GM11168 (cell line): ENCODE measurements at regions not wholly inside any gene's neighbourhood (a gene's known extent, or its start where the extent isn't known, plus 50 kb on each side); places are given as distances from the start of the nearest gene placed in this dataset.
"Not testable (repeated sequence)": the region's sequence is repeated elsewhere in the genome, so short reads cannot be mapped to it uniquely, and the experiment has no call there.

Experiments
- in situ Hi-C: fragments of 300-500 bp; cut with MboI; formaldehyde crosslinking; loops from one replicate; pipeline ENCODE4 v1.12.0; 2022; ENCODE audit warnings: low sequenced_read_pairs; ENCODE audit not compliant: unreplicated experiment

- in situ Hi-C loops, result no loop called here
Observed at GRCh38 chr5:147072622-147073021, 162.2 kb upstream of the STK32A start.

- in situ Hi-C loops, result no loop called here
Observed at GRCh38 chr5:147073098-147073497, 161.7 kb upstream of the STK32A start.

- in situ Hi-C loops, result no loop called here
Observed at GRCh38 chr5:147075187-147075586, 159.6 kb upstream of the STK32A start.

GRCh38 chr5:147080391-147080790 lies 154.4 kb upstream of the STK32A start:
- in situ Hi-C loops, result no loop called here

DNA sequence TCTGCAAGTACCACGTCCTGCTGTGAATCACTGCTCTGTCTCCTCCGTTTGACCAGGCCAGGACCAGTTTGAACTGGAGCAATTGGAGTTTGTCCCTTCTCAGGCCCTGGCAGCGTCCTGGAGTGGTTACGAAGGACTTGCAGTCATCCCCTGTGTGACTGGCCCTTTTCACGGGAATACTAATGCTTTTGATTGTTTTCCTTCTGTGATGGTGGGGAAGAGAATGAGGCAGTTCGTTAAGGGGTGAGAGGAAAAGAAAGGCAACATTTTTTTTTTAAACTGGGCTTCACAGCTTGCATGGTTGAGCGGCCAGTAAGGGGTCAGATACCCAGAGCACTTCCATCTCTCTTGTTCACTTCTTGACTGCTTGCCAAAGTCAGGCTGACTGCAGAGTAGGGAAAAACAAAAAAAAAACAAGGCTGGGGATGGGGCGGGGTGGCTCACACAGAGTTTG lies 153.5 kb upstream of the STK32A start:
- in situ Hi-C loops, result no loop called here

DNA sequence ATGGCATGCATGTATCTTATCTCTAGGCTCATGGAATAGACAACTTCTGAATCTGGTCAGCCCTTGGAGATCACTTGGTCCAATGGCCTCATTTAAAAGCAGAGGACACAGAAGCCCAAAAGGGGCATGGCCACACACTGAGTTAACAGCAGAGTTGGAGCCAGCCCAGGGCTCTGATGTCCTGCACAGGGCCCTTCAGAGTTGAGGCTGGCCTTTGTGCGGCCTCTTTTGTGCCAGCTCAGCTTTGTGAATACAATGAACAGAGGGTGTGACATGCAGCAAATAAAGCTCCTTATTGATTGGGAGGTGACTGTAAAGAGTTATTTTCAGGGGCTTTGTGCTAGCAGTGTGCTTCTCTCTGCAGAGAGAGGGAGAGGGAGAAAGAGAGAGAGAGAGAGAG lies 150.1 kb upstream of the STK32A start:
- in situ Hi-C loops, result no loop called here

DNA sequence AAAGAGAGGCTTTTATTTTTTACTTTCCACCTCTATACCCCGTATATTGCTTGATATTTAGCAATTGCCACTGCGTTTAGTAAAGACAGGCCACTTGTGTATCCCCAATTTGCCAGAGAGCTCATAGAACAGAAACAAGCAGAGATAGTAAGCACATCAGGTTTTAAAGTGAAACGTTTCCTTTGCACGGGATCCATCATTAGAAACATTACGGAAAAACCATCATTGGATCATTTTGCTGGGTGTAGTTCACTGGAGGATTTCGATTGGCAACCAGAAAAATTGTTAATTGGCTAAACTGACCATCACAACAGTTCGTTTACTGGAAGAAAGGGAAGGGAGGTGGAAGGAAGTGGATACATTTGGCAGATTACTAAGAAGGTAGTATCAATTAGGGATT lies 149.4 kb upstream of the STK32A start:
- in situ Hi-C loops, result no loop called here

- in situ Hi-C loops, result no loop called here
Observed at GRCh38 chr5:147092044-147092443, 142.8 kb upstream of the STK32A start.

DNA sequence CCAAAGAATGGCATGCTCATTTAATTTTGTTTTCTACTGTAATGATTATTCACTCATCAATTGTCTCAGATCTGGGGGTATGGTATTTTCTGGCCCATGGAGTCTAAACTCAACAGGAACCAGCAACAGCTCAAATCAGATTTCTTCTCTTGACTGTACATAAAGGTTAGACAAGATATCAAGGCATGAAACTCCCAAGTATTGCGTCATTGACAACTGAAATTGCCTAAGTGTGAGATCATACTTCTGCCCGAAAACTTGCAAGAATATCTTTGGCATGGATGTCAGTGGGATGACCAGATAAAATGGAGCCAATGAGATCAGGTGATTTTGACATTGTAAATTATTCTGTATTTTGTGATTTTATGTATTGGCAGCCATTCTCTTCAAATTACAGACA lies 141.7 kb upstream of the STK32A start:
- in situ Hi-C loops, result no loop called here

GRCh38 chr5:147095740-147096139 lies 139.1 kb upstream of the STK32A start:
- in situ Hi-C loops, result no loop called here

GRCh38 chr5:147098233-147098790 lies 136.5 kb upstream of the STK32A start:
- in situ Hi-C loops, result no loop called here

- in situ Hi-C loops, result no loop called here
Observed at GRCh38 chr5:147101659-147102369, 133.0 kb upstream of the STK32A start.

GRCh38 chr5:147112899-147113298 lies 121.9 kb upstream of the STK32A start:
- in situ Hi-C loops, result no loop called here

- in situ Hi-C loops, result no loop called here
Observed at GRCh38 chr5:147113967-147114366, 120.9 kb upstream of the STK32A start.

GRCh38 chr5:147139759-147140158 lies 95.1 kb upstream of the STK32A start:
- in situ Hi-C loops, result not testable (repeated sequence)

DNA sequence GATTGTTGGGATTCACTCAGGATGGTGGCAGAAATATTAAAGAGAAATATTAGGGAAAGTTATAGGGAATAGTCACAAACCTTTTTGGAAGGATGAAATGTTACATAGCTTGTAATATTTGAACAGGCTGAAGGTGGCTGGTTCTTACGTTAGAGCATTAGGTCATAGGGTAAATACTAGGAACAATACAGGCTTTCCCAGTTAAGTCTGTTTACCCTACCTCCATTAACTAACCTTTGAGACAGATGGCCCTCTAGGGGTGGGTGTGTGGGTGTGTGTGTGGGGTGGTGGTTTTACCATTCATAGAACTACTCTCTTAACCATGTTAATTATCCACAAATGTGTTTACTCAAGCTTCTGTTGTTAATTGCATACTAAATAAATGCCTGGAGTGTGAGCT lies 94.3 kb upstream of the STK32A start:
- in situ Hi-C loops, result no loop called here

DNA sequence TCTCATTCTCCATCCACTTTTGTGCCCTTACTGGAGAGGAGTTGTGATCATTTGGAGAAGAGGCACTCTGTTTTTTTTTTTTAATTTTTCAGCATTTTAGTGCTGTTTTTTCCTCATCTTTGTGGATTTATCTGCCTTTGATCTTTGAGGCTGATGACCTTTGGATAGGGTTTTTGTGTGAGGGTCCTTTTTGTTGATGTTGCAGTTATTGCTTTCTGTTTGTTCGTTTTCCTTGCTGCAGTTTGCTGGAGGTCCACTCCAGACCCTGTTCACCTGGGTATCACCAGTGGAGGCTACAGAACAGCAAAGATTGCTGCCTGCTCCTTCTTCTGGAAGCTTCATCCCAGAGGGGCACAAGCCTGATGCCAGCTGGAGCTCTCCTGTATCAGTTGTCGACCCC lies 93.2 kb upstream of the STK32A start:
- in situ Hi-C loops, result not testable (repeated sequence)

- in situ Hi-C loops, result no loop called here
Observed at GRCh38 chr5:147143215-147143614, 91.6 kb upstream of the STK32A start.

- in situ Hi-C loops, result no loop called here
Observed at GRCh38 chr5:147145328-147145727, 89.5 kb upstream of the STK32A start.

- in situ Hi-C loops, result no loop called here
Observed at GRCh38 chr5:147148715-147149114, 86.1 kb upstream of the STK32A start.

DNA sequence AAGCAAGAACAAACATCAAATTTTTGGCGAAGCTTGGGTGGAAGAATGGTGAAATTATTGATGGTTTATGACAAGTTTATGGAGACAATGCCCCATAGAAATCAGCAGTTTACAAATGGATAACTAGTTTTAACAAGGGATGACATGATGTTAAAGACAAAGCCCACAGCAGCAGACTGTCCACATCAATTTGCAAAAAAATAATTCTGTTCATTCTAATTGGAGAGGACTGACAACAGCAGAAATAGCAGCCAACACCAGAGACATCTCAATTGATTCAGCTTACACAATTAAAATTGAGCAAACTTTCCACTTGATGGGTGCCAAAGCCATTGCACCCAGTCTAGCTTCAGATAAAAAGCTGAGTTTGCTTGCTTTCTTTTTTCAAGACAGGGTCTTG lies 82.7 kb upstream of the STK32A start:
- in situ Hi-C loops, result no loop called here

GRCh38 chr5:147154809-147155208 lies 80.0 kb upstream of the STK32A start:
- in situ Hi-C loops, result no loop called here
